Adrenal gland (tissue), 5 donors: ENCODE measurements at regions not wholly inside any gene's neighbourhood (a gene's known extent, or its start where the extent isn't known, plus 50 kb on each side); places are given as distances from the start of the nearest gene placed in this dataset.
"Not testable (repeated sequence)": the region's sequence is repeated elsewhere in the genome, so short reads cannot be mapped to it uniquely, and the experiment has no call there.

Source experiments
- POLR2A ChIP-seq, 2 donors: fragments of 450-650 bp; IDR thresholded peaks; one replicate each; pipeline ENCODE4 v1.6.1; 2017; ENCODE audit warnings: antibody characterized with exemption in 2 of 2, mild to moderate bottlenecking in 2 of 2, moderate library complexity in 1 of 2
- TF ChIP-seq, protein P1 (sequence below), 6 experiments: fragments of 450-650 bp in 4 of 6; fragments of 200-600 bp in 2 of 6; sonication (generic) in 1 of 6; IDR thresholded peaks; 1 replicate in 5 of 6; 2 replicates in 1 of 6; pipeline versions ENCODE4 v1.5.1 to v1.8.0; 2016 to 2021; ENCODE audit warnings: antibody characterized with exemption in 6 of 6, mild to moderate bottlenecking in 2 of 6, moderate library complexity in 1 of 6
- donor health status: DM: no; HTN: no; CAD: no.

DNA sequence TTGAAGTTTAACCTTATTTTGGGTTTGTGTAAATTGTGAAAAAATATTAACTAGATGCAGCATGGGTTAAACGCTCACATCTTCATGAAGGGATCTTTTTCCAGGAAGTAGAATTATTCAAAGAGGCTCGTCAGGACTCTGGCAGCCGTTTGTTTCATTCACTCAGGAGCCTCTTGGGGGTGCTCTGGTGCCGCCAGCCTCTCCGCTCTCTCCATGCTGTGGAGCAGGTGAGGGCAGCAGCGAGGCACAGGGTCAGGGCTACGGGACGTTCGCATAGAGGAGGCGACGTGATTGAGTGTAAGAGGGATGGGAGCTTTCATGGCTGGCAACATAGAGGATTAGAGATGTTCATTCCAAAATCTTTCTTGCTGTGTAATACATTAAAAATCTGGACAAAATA lies 110.8 kb downstream of the GOLGA6L22 start:
- TF ChIP-seq, protein P1, sequence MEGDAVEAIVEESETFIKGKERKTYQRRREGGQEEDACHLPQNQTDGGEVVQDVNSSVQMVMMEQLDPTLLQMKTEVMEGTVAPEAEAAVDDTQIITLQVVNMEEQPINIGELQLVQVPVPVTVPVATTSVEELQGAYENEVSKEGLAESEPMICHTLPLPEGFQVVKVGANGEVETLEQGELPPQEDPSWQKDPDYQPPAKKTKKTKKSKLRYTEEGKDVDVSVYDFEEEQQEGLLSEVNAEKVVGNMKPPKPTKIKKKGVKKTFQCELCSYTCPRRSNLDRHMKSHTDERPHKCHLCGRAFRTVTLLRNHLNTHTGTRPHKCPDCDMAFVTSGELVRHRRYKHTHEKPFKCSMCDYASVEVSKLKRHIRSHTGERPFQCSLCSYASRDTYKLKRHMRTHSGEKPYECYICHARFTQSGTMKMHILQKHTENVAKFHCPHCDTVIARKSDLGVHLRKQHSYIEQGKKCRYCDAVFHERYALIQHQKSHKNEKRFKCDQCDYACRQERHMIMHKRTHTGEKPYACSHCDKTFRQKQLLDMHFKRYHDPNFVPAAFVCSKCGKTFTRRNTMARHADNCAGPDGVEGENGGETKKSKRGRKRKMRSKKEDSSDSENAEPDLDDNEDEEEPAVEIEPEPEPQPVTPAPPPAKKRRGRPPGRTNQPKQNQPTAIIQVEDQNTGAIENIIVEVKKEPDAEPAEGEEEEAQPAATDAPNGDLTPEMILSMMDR (IDR thresholded peaks at IDR 0.05), result not testable (repeated sequence)
- not testable (repeated sequence) for TF ChIP-seq POLR2A (IDR thresholded peaks at IDR 0.05)
